ENCODE measurements at regions not wholly inside any gene's neighbourhood (a gene's known extent, or its start where the extent isn't known, plus 50 kb on each side); places are given as distances from the start of the nearest gene placed in this dataset.

GRCh38 chr9:13896047-13896446 lies 417.9 kb downstream of the NFIB start:
- DNase-seq, result no peak

GRCh38 chr9:13885258-13885657 lies 428.7 kb downstream of the NFIB start:
- DNase-seq, result no peak

- no peak for DNase-seq
Observed at GRCh38 chr9:13879981-13880380, 434.0 kb downstream of the NFIB start.

GRCh38 chr9:13879011-13879410 lies 434.9 kb downstream of the NFIB start:
- DNase-seq, result no peak

GRCh38 chr9:13878241-13878711 lies 435.7 kb downstream of the NFIB start:
- no peak for DNase-seq

GRCh38 chr9:13876741-13877140 lies 437.2 kb downstream of the NFIB start:
- DNase-seq, result no peak

- DNase-seq, result no peak
Observed at GRCh38 chr9:13873203-13873602, 440.7 kb downstream of the NFIB start.

GRCh38 chr9:13868336-13868735 lies 445.6 kb downstream of the NFIB start:
- no peak for DNase-seq

- DNase-seq, result no peak
Observed at GRCh38 chr9:13865869-13866268, 448.1 kb downstream of the NFIB start.

GRCh38 chr9:13863112-13863511 lies 450.8 kb downstream of the NFIB start:
- peak; percentile 89 to 94 for DNase-seq

GRCh38 chr9:13862654-13863053 lies 451.3 kb downstream of the NFIB start:
- DNase-seq, result peak; percentile 69 to 90

GRCh38 chr9:13860946-13861640 lies 452.8 kb downstream of the NFIB start:
- no peak for DNase-seq

- no peak for DNase-seq
Observed at GRCh38 chr9:13860019-13860418, 453.9 kb downstream of the NFIB start.

GRCh38 chr9:13857521-13857920 lies 456.4 kb downstream of the NFIB start:
- no peak for DNase-seq

- DNase-seq, result no peak
Observed at GRCh38 chr9:13847270-13847669, 466.7 kb downstream of the NFIB start.

- no peak for DNase-seq
Observed at GRCh38 chr9:13845460-13845859, 468.5 kb downstream of the NFIB start.

GRCh38 chr9:13841746-13842462 lies 472.0 kb downstream of the NFIB start:
- no peak for DNase-seq

- DNase-seq, result no peak
Observed at GRCh38 chr9:13832446-13832845, 481.5 kb downstream of the NFIB start.

- DNase-seq, result no peak
Observed at GRCh38 chr9:13823026-13823425, 490.9 kb downstream of the NFIB start.

GRCh38 chr9:13817754-13818278 lies 496.1 kb downstream of the NFIB start:
- no peak for DNase-seq

GRCh38 chr9:13816837-13817236 lies 497.1 kb downstream of the NFIB start:
- no peak for DNase-seq

GRCh38 chr9:13814647-13815400 lies 499.1 kb downstream of the NFIB start:
- no peak for DNase-seq

GRCh38 chr9:13811876-13812275 lies 502.1 kb downstream of the NFIB start:
- no peak for DNase-seq

Measured in NCI-H446 (cell line).